GM21515 (cell line): ENCODE measurements at regions not wholly inside any gene's neighbourhood (a gene's known extent, or its start where the extent isn't known, plus 50 kb on each side); places are given as distances from the start of the nearest gene placed in this dataset.
A peak's percentile ranks its signal among the peaks of the same experiment; 100 is the strongest.

ENCODE experiments used
- ATAC-seq: cut with Tn5 transposase; IDR thresholded peaks from one replicate; pipeline ENCODE4 v1.9.1; 2021; ENCODE audit not compliant: unreplicated experiment

- ATAC-seq, result no peak
These were observed 127.0 kb downstream of the MCHR2 start for GRCh38 chr6:99867026-99867425.

GRCh38 chr6:99868074-99868702, 125.8 kb downstream of the MCHR2 start:
- peak; percentile 97 for ATAC-seq
